Astrocyte of the spinal cord (primary cell): ENCODE measurements at regions not wholly inside any gene's neighbourhood (a gene's known extent, or its start where the extent isn't known, plus 50 kb on each side); places are given as distances from the start of the nearest gene placed in this dataset.
A peak's percentile ranks its signal among the peaks of the same experiment; 100 is the strongest.

Experiments
- DNase-seq: peaks from one replicate; pipeline ENCODE4 v3.0.0; 2011; ENCODE audit warnings: low read depth, low spot score
- H3K4me3 ChIP-seq: 2 replicates; pipeline ENCODE4 v1.5.1; 2011; ENCODE audit warnings: low read depth, mild to moderate bottlenecking, low read length, moderate library complexity
- in situ Hi-C: cut with HindIII; loops from 2 replicates; pipeline ENCODE4 v1.10.0; 2017; ENCODE audit warnings: low sequenced_read_pairs
- TF ChIP-seq, protein P1 (sequence below): IDR thresholded peaks from 2 replicates; pipeline ENCODE4 v1.5.1; 2012; ENCODE audit warnings: low read depth, mild to moderate bottlenecking, low read length, inconsistent platforms

DNA sequence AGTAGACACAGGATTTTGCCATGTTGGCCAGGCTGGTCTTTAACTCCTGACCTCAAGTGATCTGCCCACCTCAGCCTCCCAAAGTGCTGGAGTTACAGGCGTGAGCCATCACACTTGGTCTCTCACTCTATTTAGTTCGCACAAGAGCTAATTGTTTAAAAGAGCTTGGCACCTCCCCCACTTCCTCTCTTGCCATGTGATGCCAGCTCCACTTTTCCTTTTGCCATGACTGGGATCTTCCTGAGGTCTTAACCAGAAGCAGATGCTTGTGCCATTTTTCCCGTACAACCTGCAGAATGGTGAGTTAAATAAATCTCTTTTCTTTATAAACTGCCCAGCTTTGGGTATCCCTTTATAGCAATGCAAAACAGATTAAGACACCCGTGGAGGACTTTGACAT, 200.1 kb upstream of the FRMD6 start:
- TF ChIP-seq, protein P1, sequence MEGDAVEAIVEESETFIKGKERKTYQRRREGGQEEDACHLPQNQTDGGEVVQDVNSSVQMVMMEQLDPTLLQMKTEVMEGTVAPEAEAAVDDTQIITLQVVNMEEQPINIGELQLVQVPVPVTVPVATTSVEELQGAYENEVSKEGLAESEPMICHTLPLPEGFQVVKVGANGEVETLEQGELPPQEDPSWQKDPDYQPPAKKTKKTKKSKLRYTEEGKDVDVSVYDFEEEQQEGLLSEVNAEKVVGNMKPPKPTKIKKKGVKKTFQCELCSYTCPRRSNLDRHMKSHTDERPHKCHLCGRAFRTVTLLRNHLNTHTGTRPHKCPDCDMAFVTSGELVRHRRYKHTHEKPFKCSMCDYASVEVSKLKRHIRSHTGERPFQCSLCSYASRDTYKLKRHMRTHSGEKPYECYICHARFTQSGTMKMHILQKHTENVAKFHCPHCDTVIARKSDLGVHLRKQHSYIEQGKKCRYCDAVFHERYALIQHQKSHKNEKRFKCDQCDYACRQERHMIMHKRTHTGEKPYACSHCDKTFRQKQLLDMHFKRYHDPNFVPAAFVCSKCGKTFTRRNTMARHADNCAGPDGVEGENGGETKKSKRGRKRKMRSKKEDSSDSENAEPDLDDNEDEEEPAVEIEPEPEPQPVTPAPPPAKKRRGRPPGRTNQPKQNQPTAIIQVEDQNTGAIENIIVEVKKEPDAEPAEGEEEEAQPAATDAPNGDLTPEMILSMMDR = no peak

DNA sequence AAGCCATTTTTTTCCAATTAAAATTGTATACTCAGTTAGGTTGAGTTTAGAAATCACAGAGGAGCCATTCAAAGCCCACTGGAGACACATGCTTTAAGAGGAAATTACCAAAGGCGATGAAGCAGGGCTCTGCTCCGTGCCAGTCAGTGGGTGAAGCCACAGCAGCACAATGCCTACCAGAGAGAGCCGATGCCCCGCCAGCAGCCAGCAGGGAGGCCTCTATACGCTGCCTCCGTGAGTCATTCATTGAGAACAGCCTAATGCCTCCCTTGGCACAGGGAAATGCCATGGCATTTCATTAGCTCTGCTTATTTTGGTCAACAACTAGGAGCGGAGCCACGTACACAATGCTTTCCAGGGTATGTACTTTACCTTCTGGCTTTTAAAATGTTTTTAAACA, 197.8 kb upstream of the FRMD6 start:
- DNase-seq = no peak
- in situ Hi-C loops = no loop called here
- H3K4me3 ChIP-seq = no peak overlapping the region
- TF ChIP-seq, protein P1 = no peak

More for the DNA sequence above, 200.1 kb upstream of the FRMD6 start:
- no peak overlapping the region for H3K4me3 ChIP-seq
- DNase-seq = no peak
- in situ Hi-C loops = no loop called here

DNA sequence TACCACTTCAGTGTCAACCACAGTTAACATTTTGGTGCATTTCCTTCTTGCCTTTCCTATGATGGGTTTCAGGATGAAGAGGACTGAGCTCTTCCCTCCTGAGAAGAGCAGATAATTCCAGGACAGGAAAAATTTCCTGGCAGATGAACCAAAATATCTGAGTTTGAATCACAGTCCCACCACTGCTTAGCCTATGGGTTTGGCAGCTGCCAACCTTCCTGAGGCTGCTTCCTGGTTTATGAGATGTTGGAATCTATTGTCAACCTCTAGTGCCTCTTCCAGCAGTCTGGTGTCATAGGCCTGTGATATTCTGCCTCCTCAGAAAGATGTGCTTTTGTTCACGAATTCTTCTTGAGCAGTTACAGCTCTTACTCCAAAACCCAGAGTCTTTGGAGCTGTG, 197.4 kb upstream of the FRMD6 start:
- no peak overlapping the region for H3K4me3 ChIP-seq
- no peak for DNase-seq
- in situ Hi-C loops = no loop called here
- TF ChIP-seq, protein P1 = no peak

DNA sequence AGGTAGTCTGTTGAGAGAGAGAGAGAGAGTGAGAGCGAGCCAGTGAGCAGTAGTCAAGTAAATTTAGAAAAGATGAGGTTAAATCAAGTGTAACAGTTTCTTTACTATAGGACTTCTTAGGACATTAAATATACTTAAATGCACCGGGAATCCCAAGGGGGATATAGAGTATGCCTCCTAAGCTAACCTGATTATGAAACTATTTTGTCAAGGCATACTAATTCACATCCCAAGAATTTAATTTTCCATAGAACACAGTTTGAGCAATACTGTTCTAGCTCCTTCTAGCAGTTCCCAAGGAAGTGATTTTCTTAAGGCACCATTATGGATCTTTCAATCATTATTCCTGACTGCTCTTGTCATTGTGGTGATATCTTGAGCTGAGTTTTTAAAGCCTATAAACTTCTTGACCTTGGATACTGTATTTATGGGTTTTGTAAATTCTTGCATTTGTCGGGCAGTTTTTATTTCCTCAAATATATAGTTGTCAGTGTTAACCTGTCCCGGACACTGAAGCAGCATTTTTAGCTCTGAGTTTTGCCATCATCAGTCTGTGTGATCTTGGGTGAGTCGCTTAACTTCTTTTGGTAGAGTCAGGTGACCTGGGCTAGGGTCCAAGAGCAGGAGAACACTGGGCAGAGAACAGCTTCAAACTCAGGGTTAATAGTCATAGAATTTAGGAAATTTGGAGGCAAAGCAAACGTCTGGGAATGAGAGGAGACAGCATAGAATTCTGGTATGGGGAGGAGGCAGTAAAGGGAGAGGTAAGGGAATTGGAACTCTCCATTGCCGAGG, 196.5 kb upstream of the FRMD6 start:
- TF ChIP-seq, protein P1 = no peak
- no peak overlapping the region for H3K4me3 ChIP-seq
- DNase-seq = no peak
- in situ Hi-C loops = no loop called here

- H3K4me3 ChIP-seq = no peak overlapping the region
- no peak for DNase-seq
- in situ Hi-C loops = no loop called here
- TF ChIP-seq, protein P1 = no peak
Observed at GRCh38 chr14:51457843-51458562, 193.7 kb upstream of the FRMD6 start.

DNA sequence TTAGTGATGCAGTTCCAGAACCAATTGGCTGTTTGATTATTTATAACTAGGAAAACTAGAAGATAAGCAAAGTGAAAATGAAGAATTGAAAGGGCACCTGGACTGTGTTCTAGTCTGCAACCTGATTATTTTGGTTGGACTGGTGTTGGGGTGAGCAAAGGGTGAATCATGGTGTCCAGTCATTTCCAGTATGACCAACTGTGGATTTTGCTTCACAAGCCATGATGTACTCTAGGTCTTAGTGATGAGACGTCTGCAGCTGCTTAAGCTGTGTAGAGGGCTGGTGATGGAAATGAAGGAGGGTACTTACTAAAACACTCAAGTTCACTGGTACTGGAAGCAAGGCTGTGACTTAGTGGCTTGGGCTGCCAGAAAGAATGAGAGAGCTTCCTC, 193.2 kb upstream of the FRMD6 start:
- TF ChIP-seq, protein P1 = no peak
- no peak overlapping the region for H3K4me3 ChIP-seq
- in situ Hi-C loops = no loop called here
- DNase-seq = peak; percentile 91
